Testis (tissue), 2 donors: ENCODE measurements at regions not wholly inside any gene's neighbourhood (a gene's known extent, or its start where the extent isn't known, plus 50 kb on each side); places are given as distances from the start of the nearest gene placed in this dataset.

Experiments
- CTCF ChIP-seq, 3 experiments: fragments of 450-650 bp in 2 of 3; fragments of 200-600 bp in 1 of 3; sonication (generic) in 1 of 3; IDR thresholded peaks; one replicate each; pipeline ENCODE4 v1.5.1; 2016 to 2019; ENCODE audit warnings: antibody characterized with exemption in 3 of 3, mild to moderate bottlenecking in 2 of 3, moderate library complexity in 1 of 3
- POLR2A ChIP-seq: fragments of 450-650 bp; IDR thresholded peaks from one replicate; pipeline ENCODE4 v1.6.1; 2017; ENCODE audit warnings: antibody characterized with exemption, mild to moderate bottlenecking, moderate library complexity

GRCh38 chr2:18750672-18751554 lies 161.5 kb upstream of the NT5C1B start:
- TF ChIP-seq POLR2A (no peak), CTCF (IDR thresholded peaks at IDR 0.05) (no peak)
